ENCODE measurements at regions not wholly inside any gene's neighbourhood (a gene's known extent, or its start where the extent isn't known, plus 50 kb on each side); places are given as distances from the start of the nearest gene placed in this dataset.

DNA sequence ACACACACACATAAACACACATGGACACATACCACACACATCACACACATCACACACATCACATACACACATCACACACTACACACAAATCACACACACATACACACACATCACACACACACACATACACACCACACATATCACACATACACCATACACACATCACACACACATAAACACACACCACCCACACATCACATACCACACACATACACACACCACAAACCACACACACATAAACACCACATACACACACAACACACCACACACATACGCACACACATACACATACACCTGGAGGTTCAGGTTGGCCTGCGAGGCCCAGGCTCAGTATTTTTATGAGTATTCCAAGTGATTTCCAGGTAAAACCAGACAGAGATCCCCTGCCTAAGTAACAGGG is 279.5 kb downstream of the FOXL1 start:
- TF ChIP-seq, protein P1, sequence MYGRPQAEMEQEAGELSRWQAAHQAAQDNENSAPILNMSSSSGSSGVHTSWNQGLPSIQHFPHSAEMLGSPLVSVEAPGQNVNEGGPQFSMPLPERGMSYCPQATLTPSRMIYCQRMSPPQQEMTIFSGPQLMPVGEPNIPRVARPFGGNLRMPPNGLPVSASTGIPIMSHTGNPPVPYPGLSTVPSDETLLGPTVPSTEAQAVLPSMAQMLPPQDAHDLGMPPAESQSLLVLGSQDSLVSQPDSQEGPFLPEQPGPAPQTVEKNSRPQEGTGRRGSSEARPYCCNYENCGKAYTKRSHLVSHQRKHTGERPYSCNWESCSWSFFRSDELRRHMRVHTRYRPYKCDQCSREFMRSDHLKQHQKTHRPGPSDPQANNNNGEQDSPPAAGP (tag by site-specific recombination; IDR thresholded peaks at IDR 0.05): no peak
- TF ChIP-seq ZNF561 (tag by site-specific recombination; IDR thresholded peaks at IDR 0.05; ENCODE audit: borderline replicate concordance) (no peak), ZSCAN23 (tag by site-specific recombination; IDR thresholded peaks at IDR 0.05) (no peak), ZNF335 (tag by site-specific recombination; conservative IDR thresholded peaks at IDR 0.05) (no peak), ZNF791 (tag by site-specific recombination; IDR thresholded peaks at IDR 0.05) (0 out of 2 replicates have a peak, but pooled peaks have one; percentile 15), HOXD13 (CRISPR knock-in tag; IDR thresholded peaks at IDR 0.05; ENCODE audit: borderline replicate concordance) (no peak)
- TF ChIP-seq, protein P2, sequence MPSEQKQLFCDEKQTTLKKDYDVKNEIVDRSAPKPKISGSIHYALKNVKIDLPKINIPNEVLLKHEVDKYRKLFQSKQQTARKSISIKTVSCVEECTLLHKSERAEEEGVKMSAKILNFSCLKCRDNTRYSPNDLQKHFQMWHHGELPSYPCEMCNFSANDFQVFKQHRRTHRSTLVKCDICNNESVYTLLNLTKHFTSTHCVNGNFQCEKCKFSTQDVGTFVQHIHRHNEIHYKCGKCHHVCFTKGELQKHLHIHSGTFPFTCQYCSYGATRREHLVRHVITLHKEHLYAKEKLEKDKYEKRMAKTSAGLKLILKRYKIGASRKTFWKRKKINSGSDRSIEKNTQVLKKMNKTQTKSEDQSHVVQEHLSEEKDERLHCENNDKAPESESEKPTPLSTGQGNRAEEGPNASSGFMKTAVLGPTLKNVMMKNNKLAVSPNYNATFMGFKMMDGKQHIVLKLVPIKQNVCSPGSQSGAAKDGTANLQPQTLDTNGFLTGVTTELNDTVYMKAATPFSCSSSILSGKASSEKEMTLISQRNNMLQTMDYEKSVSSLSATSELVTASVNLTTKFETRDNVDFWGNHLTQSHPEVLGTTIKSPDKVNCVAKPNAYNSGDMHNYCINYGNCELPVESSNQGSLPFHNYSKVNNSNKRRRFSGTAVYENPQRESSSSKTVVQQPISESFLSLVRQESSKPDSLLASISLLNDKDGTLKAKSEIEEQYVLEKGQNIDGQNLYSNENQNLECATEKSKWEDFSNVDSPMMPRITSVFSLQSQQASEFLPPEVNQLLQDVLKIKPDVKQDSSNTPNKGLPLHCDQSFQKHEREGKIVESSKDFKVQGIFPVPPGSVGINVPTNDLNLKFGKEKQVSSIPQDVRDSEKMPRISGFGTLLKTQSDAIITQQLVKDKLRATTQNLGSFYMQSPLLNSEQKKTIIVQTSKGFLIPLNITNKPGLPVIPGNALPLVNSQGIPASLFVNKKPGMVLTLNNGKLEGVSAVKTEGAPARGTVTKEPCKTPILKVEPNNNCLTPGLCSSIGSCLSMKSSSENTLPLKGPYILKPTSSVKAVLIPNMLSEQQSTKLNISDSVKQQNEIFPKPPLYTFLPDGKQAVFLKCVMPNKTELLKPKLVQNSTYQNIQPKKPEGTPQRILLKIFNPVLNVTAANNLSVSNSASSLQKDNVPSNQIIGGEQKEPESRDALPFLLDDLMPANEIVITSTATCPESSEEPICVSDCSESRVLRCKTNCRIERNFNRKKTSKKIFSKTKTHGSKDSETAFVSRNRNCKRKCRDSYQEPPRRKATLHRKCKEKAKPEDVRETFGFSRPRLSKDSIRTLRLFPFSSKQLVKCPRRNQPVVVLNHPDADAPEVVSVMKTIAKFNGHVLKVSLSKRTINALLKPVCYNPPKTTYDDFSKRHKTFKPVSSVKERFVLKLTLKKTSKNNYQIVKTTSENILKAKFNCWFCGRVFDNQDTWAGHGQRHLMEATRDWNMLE (tag by site-specific recombination; conservative IDR thresholded peaks at IDR 0.05; ENCODE audit: low read depth): no peak
- TF ChIP-seq, protein P3, sequence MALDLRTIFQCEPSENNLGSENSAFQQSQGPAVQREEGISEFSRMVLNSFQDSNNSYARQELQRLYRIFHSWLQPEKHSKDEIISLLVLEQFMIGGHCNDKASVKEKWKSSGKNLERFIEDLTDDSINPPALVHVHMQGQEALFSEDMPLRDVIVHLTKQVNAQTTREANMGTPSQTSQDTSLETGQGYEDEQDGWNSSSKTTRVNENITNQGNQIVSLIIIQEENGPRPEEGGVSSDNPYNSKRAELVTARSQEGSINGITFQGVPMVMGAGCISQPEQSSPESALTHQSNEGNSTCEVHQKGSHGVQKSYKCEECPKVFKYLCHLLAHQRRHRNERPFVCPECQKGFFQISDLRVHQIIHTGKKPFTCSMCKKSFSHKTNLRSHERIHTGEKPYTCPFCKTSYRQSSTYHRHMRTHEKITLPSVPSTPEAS (tag by site-specific recombination; IDR thresholded peaks at IDR 0.05): peak; percentile 79
- no peaks in the 10 kb centered on the region for H3K9me3 ChIP-seq (ENCODE audit: control insufficient read depth, insufficient read depth, low read depth, low read length)
- CTCF ChIA-PET: no interaction called here
- H3K36me3 ChIP-seq (ENCODE audit: control insufficient read depth in 2 of 2, insufficient read depth in 1 of 2, low read length in 2 of 2): no peaks in the 10 kb centered on the region
- H3K4me3 ChIP-seq (ENCODE audit: low read depth, low read length): no peak overlapping the region
- no peaks in the 10 kb centered on the region for H3K4me1 ChIP-seq (ENCODE audit: control insufficient read depth, insufficient read depth, low read length)
- POLR2A ChIA-PET: no interaction called here
- H3K27ac ChIP-seq (ENCODE audit: extremely low read depth, low read depth, low read length): no peak overlapping the region

DNA sequence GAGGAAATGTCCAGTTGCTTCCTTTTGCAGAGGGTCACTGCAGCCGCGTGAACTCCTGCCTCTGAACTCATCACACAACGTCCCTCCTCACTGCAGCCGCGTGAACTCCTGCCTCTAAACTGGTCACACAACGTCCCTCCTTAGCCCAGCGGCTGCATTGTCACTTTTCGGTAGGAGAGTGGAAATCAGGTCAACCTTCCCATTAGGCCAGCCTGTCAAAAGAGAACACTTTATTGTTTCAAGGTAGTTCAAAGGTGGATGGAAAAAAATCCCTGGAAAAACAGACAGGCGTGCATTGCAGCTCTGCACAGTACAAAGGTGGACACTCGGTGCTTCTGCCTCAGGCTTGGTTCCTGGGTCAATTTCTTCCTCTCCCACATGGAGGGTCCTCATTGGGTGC is 280.2 kb downstream of the FOXL1 start:
- Histone ChIP-seq H3K27ac (ENCODE audit: extremely low read depth, low read depth, low read length) (no peak overlapping the region), H3K4me3 (ENCODE audit: low read depth, low read length) (no peak overlapping the region), H3K4me1 (ENCODE audit: control insufficient read depth, insufficient read depth, low read length) (no peaks in the 10 kb centered on the region), H3K36me3 (ENCODE audit: control insufficient read depth in 2 of 2, insufficient read depth in 1 of 2, low read length in 2 of 2) (no peaks in the 10 kb centered on the region), H3K9me3 (ENCODE audit: control insufficient read depth, insufficient read depth, low read depth, low read length) (no peaks in the 10 kb centered on the region)
- ChIA-PET CTCF (no interaction called here), POLR2A (no interaction called here)
- TF ChIP-seq ZBTB1 (tag by site-specific recombination; IDR thresholded peaks at IDR 0.05): no peak
- no peak for TF ChIP-seq ZNF624 (tag by site-specific recombination; IDR thresholded peaks at IDR 0.05)
- TF ChIP-seq ZBTB21 (tag by site-specific recombination; IDR thresholded peaks at IDR 0.05): no peak
- TF ChIP-seq HOXA7 (CRISPR knock-in tag; IDR thresholded peaks at IDR 0.05; ENCODE audit: borderline replicate concordance): no peak
- no peak for TF ChIP-seq ZNF645 (tag by site-specific recombination; IDR thresholded peaks at IDR 0.05)
- no peak for TF ChIP-seq ZNF704 (tag by site-specific recombination; IDR thresholded peaks at IDR 0.05)
- no peak for TF ChIP-seq ZEB2 (tag by site-specific recombination; IDR thresholded peaks at IDR 0.05)
- no peak for TF ChIP-seq ZNF660 (tag by site-specific recombination; IDR thresholded peaks at IDR 0.05)
- no peak for TF ChIP-seq ZNF223 (tag by site-specific recombination; IDR thresholded peaks at IDR 0.05)
- TF ChIP-seq ZFHX2 (tag by site-specific recombination; conservative IDR thresholded peaks at IDR 0.05): no peak
- TF ChIP-seq ZNF626 (tag by site-specific recombination; IDR thresholded peaks at IDR 0.05): no peak
